NCI-H748 (cell line): ENCODE measurements at regions not wholly inside any gene's neighbourhood (a gene's known extent, or its start where the extent isn't known, plus 50 kb on each side); places are given as distances from the start of the nearest gene placed in this dataset.

ENCODE experiments used
- DNase-seq: peaks from one replicate; lab custom pipeline; 2025; ENCODE audit not compliant: unreplicated experiment; lab: John Stamatoyannopoulos, UW

DNA sequence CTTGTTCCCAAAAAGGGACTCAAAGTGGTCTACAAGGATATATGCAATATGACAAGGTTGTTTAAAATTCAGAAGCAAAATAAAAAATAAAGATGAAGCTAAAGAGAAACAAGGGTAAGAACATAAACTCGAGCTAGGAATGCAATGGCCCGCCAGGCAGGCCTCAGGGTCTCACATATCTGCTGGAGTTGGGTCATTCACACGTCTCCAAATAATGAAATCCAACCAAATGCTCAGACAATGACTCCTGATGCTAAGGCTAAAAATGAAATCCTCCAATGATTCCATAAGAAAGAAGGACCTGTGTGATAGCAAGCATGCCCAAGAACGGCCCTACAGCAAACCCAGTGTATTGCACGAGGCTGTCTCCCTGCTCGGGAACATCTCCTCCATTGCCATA, 153.3 kb upstream of the ETS2 start:
- no peak for DNase-seq

DNA sequence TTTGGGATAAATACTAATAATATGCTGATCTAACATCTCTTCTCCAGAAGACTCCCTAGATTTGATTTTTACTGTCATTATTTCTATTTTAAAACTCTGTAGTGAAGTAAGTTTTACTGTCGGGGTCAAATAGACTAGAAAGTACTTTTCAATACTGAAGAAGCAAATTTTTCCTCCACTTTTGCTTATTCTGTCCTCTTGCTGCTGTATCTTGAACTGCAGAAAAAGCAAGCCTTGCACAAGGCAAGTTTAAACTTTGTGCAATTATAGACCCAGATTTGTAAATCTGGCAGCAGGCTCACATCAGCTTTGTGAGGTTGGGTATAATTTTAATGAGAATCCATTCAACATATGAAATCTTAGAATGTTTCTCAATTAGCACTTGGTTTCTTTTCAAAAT, 151.1 kb upstream of the ETS2 start:
- DNase-seq = no peak

DNA sequence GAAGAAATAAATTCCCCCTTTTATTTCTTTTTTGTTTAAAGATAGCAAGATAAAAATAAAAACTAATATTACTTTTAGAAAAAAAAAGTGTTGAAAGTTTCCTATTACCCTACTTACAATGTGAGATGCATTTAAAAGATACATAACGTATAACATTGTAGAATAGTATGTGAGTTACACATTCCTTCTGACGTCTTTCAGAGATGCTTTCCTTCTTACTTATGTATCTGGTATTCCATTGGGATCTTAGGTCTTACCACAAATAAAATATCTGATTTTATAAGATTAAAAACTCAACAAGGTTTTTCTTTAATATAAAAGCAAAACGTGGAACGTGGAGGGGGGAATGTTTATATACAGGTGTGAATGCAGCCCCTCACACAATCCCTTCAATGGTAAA, 147.2 kb upstream of the ETS2 start:
- DNase-seq = no peak

DNA sequence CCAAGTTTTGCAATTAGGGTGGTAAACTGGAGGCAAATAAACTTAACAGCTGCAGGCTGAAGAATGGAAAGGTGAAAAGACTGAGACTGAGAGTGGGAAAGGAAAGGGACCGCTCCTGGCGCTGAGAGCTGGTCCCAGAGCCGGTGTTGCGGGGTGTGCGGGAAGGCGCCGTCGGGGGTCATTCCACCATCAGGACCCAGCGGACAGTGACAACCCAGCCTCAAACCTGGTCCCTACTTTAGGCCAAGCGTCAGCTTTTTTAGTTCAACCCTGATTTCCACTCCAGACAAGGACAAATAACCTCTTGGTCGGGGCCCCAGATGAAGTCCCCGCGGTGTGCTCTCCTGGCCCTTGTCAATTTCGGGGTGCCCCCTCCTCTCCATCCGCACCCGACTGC, 145.8 kb upstream of the ETS2 start:
- DNase-seq = no peak

DNA sequence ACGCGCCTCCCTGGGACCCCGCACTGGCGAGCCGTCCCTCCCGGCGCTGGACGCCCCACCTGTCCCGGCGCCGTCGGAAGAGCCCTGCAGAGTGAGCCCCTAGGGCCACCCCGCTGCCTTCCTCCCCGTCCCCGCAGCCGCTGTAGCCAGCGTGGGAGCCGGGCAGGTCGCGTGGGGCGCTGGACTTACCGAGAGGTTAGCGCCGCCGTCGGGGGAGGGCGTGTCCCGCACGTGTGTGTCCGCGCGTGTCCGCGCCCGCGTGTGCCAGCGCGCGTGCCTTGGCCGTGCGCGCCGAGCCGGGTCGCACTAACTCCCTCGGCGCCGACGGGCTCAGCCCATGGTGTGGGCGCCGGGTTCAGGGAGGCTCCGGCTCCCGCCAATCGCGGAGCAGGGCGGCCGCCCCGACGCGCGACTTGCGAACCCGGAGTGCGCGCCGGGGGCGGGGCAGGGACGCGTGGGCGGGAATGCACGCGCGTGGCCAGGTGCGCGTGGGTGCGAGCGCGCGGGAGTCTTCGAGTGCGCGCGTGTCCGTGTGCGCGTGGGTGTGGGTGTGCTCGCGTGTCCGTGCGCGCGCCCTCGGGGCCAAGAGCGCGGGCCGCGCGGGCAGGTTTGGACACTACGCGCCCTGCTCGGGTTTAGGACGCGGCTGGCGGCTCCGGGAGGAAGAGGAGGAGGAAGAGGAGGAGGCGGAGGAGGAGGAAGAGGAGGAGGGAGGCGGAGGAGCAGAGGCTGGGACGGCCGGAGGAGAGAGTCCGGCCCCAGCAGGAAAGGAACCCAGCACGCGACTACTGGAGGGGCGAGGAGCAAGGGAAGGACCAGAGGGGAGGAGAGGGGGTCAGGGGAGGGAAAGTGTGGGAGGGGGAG, 145.2 kb upstream of the ETS2 start:
- DNase-seq = peak; percentile 69

DNA sequence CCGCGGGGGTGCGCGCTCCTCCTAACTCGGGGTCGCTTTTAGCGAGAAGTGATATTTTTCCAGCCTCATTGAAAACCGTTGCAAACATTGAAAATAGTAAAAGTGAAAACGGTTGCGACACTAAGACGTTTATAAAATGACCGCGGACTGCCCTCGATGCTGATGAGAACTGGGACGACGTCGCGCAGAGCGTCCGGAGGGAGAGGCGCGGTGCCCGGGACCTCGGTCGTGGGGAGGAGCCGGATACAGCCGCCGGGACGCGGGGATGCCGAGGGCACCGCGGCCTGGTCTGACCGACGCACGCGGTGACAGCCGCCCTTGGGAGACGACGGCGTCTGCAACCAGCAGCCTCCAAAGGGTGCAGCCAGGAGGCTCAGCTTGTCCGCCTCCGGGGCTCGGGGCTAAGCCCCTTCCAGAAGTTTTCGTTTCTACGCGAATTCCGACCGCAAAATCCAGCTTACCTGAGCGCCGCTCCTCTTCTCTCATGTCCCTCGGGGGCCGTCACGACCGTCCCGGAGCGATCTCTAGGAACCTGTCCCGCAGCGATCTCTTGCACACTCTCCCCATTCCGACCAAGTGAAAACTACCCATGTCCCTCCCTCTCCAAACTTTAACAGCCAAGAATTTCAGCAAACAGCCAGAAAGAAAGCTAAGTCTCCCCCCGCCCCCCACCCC, 144.4 kb upstream of the ETS2 start:
- DNase-seq = peak; percentile 62

DNA sequence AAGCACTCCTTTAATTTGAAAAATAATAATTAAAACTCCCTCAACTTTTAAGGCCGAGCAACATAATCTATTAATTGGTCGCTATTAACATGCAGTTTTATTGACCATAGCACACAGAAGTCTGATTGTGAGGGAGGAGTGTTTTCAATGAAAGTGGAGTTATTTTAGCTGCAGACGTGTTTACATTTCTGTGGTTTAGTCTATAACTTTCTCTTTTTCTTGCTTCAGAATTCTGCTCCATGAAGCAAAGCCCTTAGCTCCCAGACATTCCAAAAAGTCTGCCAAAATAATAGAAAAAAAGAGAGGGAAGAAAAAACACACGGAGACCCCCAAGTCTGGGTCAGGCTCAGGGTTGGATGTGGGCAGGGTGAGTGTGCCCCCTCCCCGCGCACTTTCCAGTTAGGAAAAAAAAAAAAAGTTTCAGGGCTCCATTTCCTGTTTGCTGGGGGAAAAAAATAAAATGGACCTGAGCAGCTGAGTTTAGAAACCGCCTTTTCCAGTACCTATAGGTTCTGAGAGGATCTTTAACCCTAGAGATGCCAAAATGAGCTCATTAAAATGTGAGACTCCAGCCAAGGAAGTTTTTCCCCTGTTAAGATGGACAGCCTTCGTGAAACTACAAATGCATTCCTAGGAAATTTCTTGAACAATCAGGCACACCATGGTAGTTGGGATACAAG, 143.7 kb upstream of the ETS2 start:
- DNase-seq = no peak

DNA sequence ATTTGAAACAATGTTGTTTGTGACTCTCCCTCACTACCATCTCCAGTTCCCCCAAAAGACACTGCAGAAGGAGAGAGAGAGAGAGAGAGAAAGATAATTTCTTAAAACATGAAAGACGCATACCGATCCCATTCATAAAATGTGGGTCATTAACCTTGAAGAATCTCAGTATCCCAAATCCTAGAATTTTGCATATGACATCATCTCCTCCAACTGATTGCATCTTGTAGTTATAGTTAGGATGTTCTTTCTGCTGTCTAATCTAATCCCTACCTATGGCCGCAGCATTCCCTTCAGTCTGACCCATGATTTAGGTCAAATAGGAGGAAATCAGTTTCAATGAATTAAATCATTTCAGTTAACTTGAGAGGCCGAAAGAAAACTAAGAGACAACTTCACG, 142.4 kb upstream of the ETS2 start:
- no peak for DNase-seq

DNA sequence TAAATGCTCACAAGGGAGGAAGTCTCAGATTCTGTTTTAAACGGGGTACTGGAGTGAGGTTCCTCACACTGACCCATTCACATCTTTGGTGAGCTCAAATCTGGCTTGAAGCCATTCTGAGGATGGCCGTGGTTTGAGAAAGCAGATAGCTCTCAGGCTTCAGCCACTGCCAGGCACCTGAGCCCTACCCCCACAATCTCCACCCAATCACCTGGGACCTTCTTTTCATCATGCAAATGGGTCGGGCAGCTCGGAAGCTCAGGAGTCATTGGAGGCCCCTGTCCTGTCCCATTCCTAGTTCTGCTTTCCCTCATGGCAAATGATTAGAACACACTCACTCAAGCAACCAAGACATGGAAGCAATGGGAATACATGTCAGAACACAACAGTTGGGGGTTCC, 141.4 kb upstream of the ETS2 start:
- no peak for DNase-seq

DNA sequence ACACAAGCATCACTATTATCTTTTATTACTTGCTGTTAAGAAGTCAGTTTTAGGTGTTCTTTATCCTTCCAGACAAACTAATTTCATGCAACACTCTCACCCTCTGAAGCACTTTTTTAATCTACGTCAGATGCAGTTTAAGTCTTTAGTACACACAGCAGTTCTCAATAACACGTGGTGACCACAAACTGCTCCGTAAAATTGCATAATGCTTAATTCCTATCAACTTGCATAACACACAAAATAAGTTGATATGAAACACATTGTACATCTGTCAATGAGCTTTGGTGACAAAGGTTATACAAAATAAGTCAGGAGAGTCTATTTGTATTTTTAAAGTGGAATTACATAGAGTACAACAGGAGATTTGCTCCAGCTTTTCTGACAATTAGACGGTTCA, 140.9 kb upstream of the ETS2 start:
- no peak for DNase-seq

DNA sequence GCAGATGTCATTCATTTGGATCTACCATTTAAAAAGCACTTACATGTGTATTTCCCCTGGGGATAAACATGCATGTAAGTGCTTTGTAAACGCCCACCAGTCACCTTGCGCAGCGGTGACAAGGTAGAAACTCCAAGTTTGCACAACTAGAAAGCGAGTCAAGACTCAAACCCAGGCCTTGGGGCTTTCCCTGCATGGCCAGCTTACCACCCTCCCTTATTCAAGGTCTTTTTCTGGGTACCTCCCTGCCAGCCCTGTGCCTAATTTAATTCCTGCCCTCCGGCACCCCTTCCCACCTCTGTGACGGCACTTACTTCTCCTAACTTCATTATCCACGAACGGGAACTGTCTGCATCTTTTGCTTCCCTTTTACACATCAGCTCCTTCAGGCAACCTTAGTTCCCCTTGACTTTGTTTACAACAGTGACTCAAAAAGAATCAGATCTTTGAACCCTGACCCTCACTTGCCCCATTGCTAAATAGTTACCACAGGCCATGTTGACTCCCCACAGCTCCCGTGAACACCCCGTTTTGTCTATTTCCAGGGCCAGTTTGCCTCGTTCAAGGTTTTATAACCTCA, 138.3 kb upstream of the ETS2 start:
- no peak for DNase-seq

DNA sequence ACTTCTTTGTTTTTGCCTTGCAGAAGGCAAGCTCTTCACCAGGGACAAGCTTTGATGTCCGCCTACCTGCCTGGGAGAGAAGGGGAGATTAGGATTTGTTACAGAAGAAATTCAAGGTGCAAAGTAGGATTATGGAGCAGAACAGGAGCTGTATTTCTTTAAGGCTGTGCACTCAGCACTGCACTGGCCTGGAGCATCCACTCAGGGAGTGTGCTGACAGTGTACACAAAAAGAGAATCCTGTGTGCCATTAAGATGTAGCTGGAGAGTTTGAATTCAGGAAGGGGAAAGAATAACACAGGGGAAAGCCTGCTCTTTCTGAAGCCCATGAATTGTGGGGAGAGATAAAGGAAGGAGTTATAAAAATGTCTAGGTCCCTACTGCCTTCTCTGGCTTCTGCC, 137.7 kb upstream of the ETS2 start:
- no peak for DNase-seq

DNA sequence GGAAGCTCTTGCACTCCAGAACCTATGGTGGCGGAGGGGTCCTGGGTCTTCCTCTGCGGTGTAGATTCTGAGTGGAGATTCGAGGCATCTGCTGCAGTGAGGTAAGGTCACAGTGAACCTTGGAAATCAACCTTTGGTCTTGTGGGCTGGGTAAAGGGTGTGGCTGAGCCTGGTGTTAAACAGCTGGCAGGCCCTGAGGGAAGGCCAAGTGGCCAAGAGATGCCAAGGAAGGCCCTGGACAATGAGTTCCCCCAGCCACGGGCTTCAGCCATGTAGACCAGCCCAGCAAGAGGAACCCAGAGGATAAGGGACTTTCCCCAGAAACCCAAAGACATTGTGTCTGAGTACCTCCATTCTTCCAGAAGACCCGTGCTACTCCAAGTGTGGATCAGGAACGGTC, 137.2 kb upstream of the ETS2 start:
- no peak for DNase-seq

DNA sequence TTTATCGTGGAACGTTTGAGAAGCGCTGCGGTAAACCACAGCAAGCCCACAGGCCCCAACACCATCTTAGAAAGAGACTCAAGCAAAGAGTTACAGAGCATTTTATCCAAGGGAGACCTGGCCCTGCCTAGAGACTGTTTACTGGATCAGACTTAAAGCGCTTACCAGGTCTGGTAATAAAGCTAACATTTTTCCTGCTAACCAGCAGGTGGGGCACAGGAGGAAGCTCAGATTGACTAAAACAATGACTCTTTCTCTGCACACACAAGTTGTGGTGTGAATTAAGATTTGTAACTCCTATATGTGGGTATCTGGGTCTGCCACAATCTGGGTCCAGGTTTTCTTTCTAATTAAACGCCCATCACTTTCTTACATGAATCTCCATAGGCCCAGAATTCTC, 136.5 kb upstream of the ETS2 start:
- DNase-seq = peak; percentile 66

DNA sequence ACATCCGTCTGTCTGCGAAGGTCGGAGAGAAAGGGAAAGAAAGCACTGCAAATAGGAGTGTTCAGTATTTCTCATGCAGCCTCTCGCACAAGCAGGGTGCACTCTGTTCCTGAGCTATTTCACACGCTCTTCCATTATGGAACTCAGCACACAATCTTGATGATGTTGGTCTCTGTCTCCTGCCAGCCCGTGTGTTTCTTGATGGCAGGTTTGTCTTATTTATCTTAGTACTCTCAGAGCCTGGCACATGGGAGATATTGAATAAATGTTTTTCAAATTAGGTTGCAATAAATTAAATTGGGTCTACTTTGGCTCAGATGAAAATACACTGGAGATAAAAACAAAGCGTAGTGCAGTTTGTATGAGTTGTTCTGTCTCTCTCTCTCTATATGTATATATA, 134.9 kb upstream of the ETS2 start:
- no peak for DNase-seq

DNA sequence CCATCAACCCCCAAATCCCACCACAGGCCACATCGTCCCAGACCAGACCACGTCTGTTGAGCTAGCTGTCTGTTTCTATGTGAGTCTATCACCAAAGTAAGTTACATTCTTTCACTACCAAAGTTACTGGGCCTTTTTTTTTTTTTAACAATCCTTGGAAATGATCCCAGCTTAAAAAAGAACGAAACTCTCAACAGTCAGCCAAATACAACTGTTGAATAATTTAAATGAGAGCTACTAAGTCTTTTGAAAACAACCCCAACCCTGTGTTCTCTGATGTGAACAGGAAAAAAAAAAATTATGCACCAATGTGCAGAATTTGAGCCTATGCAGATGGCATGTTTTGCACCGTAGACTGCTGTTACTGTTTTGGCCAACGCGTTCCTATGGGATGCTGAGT, 134.0 kb upstream of the ETS2 start:
- DNase-seq = no peak

DNA sequence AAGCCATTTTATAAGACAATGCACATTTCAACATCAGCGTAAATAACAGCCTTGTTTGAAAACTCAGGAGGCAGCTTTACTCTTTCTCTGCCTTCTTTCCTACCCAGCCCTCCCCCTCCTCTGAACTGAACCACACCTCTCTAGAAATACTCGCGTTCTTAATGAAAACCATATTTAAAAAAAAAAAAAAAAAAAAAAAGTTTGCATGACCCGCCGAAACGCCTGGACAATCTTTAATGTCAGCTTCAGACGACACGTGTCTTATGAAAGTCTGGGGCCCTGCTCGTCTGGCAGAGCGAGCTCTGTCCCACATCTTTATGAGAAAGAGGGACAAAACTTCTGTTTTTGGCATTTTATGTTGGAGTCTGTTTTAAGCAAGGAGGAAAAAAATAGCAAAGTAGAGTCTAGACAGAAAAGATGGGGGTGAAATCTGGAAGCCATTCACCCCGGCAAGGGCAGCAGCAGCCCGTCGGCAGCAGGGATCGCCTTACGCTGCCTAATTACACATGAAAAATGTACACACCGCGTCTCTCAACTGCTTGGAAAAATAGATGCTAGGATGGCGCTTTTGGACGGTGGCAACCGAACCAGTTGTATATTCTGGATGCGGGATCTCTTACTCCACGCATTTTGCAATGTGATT, 130.4 kb upstream of the ETS2 start:
- DNase-seq = peak; percentile 71

DNA sequence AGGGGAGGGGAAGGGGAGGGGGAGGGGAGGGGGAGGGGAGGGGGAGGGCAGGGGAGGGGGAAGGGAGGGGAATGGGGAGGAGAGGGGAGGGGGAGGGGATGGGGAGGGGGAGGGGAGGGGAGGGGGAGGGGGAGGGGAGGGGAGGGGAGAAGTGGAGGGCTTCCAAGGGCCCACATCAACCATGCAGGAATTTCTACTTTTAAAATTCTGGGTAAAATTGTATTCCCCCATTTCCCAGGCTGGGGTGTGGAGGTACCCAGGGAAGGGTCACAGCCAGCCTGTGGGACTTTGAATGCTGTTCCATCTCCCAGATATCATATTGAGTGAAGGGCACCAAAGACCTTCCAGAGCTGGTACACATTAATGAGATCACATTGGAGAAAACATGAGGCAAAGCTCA, 126.9 kb upstream of the ETS2 start:
- DNase-seq = no peak

DNA sequence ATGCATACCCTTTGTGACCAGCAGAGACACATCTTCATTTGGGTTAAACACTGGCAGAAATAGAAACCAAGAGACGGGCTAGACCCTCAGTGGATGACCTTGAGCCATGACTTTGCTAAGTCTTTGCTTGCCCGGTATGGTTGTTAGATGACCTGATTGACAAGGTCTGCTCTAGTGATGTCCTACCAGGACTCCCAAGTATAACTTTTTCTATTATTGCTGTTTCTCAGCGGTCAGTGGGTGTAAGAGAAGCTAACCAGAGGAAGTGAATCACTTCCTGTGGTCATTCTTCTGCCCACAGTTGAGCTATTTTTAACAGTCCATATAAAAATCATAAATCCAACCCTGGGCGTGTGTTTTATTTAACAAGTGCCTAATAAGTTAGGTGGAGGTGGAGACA, 126.2 kb upstream of the ETS2 start:
- DNase-seq = no peak

DNA sequence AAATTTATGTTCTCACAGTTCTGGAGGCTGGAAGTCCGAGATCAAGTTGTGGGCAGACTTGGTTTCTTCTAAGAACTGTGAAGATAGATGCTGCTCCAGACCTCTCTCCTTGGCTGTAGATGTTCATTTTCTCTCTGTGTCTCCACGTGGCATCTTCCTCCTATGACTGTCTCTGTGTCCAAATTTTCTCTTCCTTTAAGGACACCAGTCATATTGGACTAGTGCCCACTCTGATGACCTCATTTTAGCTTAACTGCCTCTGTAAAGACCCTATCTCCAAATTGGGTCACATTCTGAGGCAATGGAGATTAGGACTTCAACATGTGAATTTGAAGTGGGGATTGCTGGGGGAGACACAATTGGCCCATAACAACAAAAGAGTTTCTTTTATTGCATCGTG, 125.3 kb upstream of the ETS2 start:
- no peak for DNase-seq

DNA sequence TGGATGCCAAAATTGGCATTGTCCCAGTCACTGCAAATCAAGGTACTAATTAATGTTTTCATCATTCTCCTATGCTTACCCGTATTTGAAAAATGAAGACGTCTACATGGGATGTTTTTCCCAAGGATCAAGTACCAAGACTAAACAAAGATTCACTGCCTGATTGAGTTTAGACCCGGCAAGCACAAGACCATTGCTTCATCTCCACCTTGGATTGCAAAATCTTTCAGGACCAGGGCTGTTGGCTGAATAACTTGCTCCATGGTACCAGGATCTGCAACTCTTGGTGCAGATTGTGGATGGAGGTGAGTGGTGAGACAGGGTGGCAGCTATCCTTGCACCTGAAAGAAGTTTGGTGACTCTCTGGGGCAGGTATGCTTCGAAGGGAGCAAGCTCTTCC, 122.5 kb upstream of the ETS2 start:
- no peak for DNase-seq
